OCI-LY1 (cell line): ENCODE measurements at regions not wholly inside any gene's neighbourhood (a gene's known extent, or its start where the extent isn't known, plus 50 kb on each side); places are given as distances from the start of the nearest gene placed in this dataset.

Source experiments
- H2AFZ ChIP-seq: fragments of 200-600 bp; sonication (generic), shearing (Covaris generic); 2 replicates; pipeline ENCODE4 v1.6.0; 2014; ENCODE audit warnings: antibody characterized with exemption, mild to moderate bottlenecking, low read length
- H3F3A ChIP-seq: fragments of 200-600 bp; sonication (generic), shearing (Covaris generic); 2 replicates; pipeline ENCODE4 v1.6.0; 2014; ENCODE audit warnings: mild to moderate bottlenecking, antibody characterized with exemption, low read length, moderate library complexity; ENCODE audit not compliant: insufficient read depth
- H3K27ac ChIP-seq: fragments of 200-600 bp; sonication (generic); 2 replicates; pipeline ENCODE4 v1.5.1; 2014; ENCODE audit warnings: low read length, mixed run types, mild to moderate bottlenecking, low read depth; ENCODE audit not compliant: poor library complexity, severe bottlenecking
- H3K27me3 ChIP-seq: fragments of 200-600 bp; sonication (generic); 2 replicates; pipeline ENCODE4 v1.6.0; 2014; ENCODE audit warnings: antibody characterized with exemption, mild to moderate bottlenecking, low read length, moderate library complexity; ENCODE audit not compliant: insufficient read depth
- H3K36me3 ChIP-seq: fragments of 200-600 bp; sonication (generic); 2 replicates; pipeline ENCODE4 v1.6.1; 2014; ENCODE audit warnings: mild to moderate bottlenecking, antibody characterized with exemption, low read length, moderate library complexity, mixed read lengths; ENCODE audit not compliant: insufficient read depth
- H3K4me1 ChIP-seq: fragments of 200-600 bp; sonication (generic); 2 replicates; pipeline ENCODE4 v1.5.1; 2014; ENCODE audit warnings: mild to moderate bottlenecking, low read length, moderate library complexity; ENCODE audit not compliant: insufficient read depth, severe bottlenecking
- H3K4me2 ChIP-seq: fragments of 200-600 bp; sonication (generic), shearing (Covaris generic); 2 replicates; pipeline ENCODE4 v1.6.1; 2014; ENCODE audit warnings: low read length
- H3K4me3 ChIP-seq: fragments of 200-600 bp; sonication (generic); 2 replicates; pipeline ENCODE4 v1.5.1; 2014; ENCODE audit warnings: low read length, low read depth, mild to moderate bottlenecking, mixed read lengths; ENCODE audit not compliant: poor library complexity, severe bottlenecking
- H3K79me2 ChIP-seq: fragments of 200-600 bp; shearing (Covaris generic); 2 replicates; pipeline ENCODE4 v1.6.1; 2016; ENCODE audit warnings: mixed run types, low read length, mixed read lengths; ENCODE audit not compliant: insufficient read depth
- H3K9ac ChIP-seq: fragments of 200-600 bp; sonication (generic), shearing (Covaris generic); 2 replicates; pipeline ENCODE4 v1.6.1; 2014; ENCODE audit warnings: mild to moderate bottlenecking, low read length, mixed read lengths
- H3K9me2 ChIP-seq: fragments of 200-600 bp; sonication (generic), shearing (Covaris generic); 2 replicates; pipeline ENCODE4 v1.6.1; 2014; ENCODE audit warnings: low read depth, mild to moderate bottlenecking, low read length, mixed read lengths
- H3K9me3 ChIP-seq: fragments of 200-600 bp; shearing (Covaris generic); 2 replicates; pipeline ENCODE4 v1.6.1; 2014; ENCODE audit warnings: low read length, mixed read lengths
- H4K20me1 ChIP-seq: fragments of 200-600 bp; sonication (generic), shearing (Covaris generic); 2 replicates; pipeline ENCODE4 v1.6.0; 2016; ENCODE audit warnings: mild to moderate bottlenecking, low read length; ENCODE audit not compliant: insufficient read depth
- CTCF ChIP-seq: fragments of 200-600 bp; sonication (generic), shearing (Covaris generic); IDR thresholded peaks from 2 replicates; pipeline ENCODE4 v1.5.1; 2017; ENCODE audit warnings: mild to moderate bottlenecking, antibody characterized with exemption, low read length, moderate library complexity, mixed read lengths
- EZH2 ChIP-seq: fragments of 200-600 bp; sonication (generic), shearing (Covaris generic); IDR thresholded peaks from 2 replicates; pipeline ENCODE4 v1.8.0; 2017; ENCODE audit warnings: borderline replicate concordance, mixed run types, mild to moderate bottlenecking, antibody characterized with exemption, low read length, moderate library complexity, mixed read lengths

GRCh38 chr7:94264756-94265155 is 129.9 kb upstream of the COL1A2 start:
- Histone ChIP-seq H3K27me3 (no peaks in the 10 kb centered on the region), H4K20me1 (no peaks in the 10 kb centered on the region), H3K4me1 (no peaks in the 10 kb centered on the region), H3K4me2 (no peak overlapping the region), H3F3A (no peaks in the 10 kb centered on the region), H3K9me2 (no peaks in the 10 kb centered on the region), H3K27ac (no peak overlapping the region), H3K36me3 (no peaks in the 10 kb centered on the region), H2AFZ (no peak overlapping the region), H3K4me3 (no peak overlapping the region), H3K9me3 (no peaks in the 10 kb centered on the region), H3K9ac (no peak overlapping the region), H3K79me2 (no peaks in the 10 kb centered on the region)
- TF ChIP-seq EZH2 = no peak
- TF ChIP-seq CTCF = no peak

GRCh38 chr7:94265456-94265855 is 129.2 kb upstream of the COL1A2 start:
- no peak overlapping the region for H3K9ac ChIP-seq
- no peaks in the 10 kb centered on the region for H3K9me2 ChIP-seq
- H3K27ac ChIP-seq = no peak overlapping the region
- H3K4me1 ChIP-seq = no peaks in the 10 kb centered on the region
- no peaks in the 10 kb centered on the region for H3K36me3 ChIP-seq
- TF ChIP-seq EZH2 (no peak), CTCF (no peak)
- H3F3A ChIP-seq = no peaks in the 10 kb centered on the region
- no peak overlapping the region for H2AFZ ChIP-seq
- H3K4me2 ChIP-seq = no peak overlapping the region
- H4K20me1 ChIP-seq = no peaks in the 10 kb centered on the region
- no peaks in the 10 kb centered on the region for H3K9me3 ChIP-seq
- no peaks in the 10 kb centered on the region for H3K79me2 ChIP-seq
- no peak overlapping the region for H3K4me3 ChIP-seq
- H3K27me3 ChIP-seq = no peaks in the 10 kb centered on the region

- no peaks in the 10 kb centered on the region for H3K4me1 ChIP-seq
- no peaks in the 10 kb centered on the region for H3K27me3 ChIP-seq
- H3K9me3 ChIP-seq = no peaks in the 10 kb centered on the region
- H4K20me1 ChIP-seq = no peaks in the 10 kb centered on the region
- H3K9me2 ChIP-seq = no peaks in the 10 kb centered on the region
- no peak overlapping the region for H2AFZ ChIP-seq
- no peaks in the 10 kb centered on the region for H3K36me3 ChIP-seq
- no peak overlapping the region for H3K27ac ChIP-seq
- no peaks in the 10 kb centered on the region for H3K79me2 ChIP-seq
- H3F3A ChIP-seq = no peaks in the 10 kb centered on the region
- H3K9ac ChIP-seq = no peak overlapping the region
- H3K4me3 ChIP-seq = no peak overlapping the region
- H3K4me2 ChIP-seq = no peak overlapping the region
- TF ChIP-seq EZH2 (no peak), CTCF (no peak)
These were observed 128.5 kb upstream of the COL1A2 start for GRCh38 chr7:94266238-94266644.
